GM18907 (cell line): ENCODE measurements at regions not wholly inside any gene's neighbourhood (a gene's known extent, or its start where the extent isn't known, plus 50 kb on each side); places are given as distances from the start of the nearest gene placed in this dataset.

Experiments
- ATAC-seq: cut with Tn5 transposase; IDR thresholded peaks from one replicate; pipeline ENCODE4 v1.9.1; 2021; ENCODE audit warnings: mild to moderate bottlenecking, moderate library complexity; ENCODE audit not compliant: unreplicated experiment

- ATAC-seq: no peak
Observed at GRCh38 chr7:16320099-16320660, 101.2 kb downstream of the CRPPA start.

- ATAC-seq: no peak
Observed at GRCh38 chr7:16318989-16319915, 102.1 kb downstream of the CRPPA start.

GRCh38 chr7:16318463-16318862, 102.9 kb downstream of the CRPPA start:
- no peak for ATAC-seq

GRCh38 chr7:16317406-16317805, 103.9 kb downstream of the CRPPA start:
- ATAC-seq: no peak

GRCh38 chr7:16315280-16315679, 106.1 kb downstream of the CRPPA start:
- no peak for ATAC-seq

GRCh38 chr7:16309129-16309528, 112.2 kb downstream of the CRPPA start:
- no peak for ATAC-seq

- no peak for ATAC-seq
Observed at GRCh38 chr7:16301291-16301690, 120.0 kb downstream of the CRPPA start.

- ATAC-seq: no peak
Observed at GRCh38 chr7:16300361-16300895, 120.9 kb downstream of the CRPPA start.

- ATAC-seq: no peak
Observed at GRCh38 chr7:16299853-16300252, 121.5 kb downstream of the CRPPA start.

GRCh38 chr7:16298221-16298620, 123.1 kb downstream of the CRPPA start:
- no peak for ATAC-seq

- ATAC-seq: no peak
Observed at GRCh38 chr7:16295558-16295957, 125.8 kb downstream of the CRPPA start.

- ATAC-seq: no peak
Observed at GRCh38 chr7:16293669-16294425, 127.5 kb downstream of the CRPPA start.

- ATAC-seq: no peak
Observed at GRCh38 chr7:16284581-16284980, 136.8 kb downstream of the CRPPA start.

GRCh38 chr7:16278167-16278787, 143.1 kb downstream of the CRPPA start:
- ATAC-seq: no peak

DNA sequence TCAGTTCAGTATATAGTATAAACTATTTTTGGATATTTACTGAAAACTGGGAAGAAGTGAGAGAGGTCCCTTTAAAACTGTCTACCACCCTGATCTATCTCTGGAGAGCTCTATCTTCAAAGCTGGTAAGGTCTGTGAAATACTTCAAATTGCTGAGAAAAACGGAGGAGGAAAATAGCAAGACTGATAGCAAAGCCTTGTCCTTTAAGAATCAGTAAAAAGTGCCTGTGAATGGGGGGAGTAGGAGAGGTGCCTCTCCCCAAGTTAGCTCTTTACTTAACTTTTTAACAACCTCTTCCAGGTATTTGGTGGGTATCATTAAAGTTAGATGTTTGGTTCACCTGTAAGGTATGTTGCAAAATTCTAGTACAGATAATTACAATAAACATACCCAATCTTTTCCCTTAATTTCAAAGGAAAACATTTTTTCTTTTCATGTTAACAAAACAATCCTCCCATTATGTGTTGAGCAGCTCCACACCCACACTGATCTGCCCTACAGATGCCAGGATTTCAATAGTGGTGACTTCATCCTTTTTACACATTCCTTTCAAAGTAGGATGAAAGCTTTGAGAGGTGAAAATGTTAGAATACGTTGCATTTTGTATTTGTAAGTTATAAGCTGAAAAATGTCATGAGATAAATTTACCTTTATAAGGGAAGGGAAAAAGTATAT, 149.2 kb downstream of the CRPPA start:
- no peak for ATAC-seq

GRCh38 chr7:16271355-16271915, 149.9 kb downstream of the CRPPA start:
- ATAC-seq: peak; percentile 77

DNA sequence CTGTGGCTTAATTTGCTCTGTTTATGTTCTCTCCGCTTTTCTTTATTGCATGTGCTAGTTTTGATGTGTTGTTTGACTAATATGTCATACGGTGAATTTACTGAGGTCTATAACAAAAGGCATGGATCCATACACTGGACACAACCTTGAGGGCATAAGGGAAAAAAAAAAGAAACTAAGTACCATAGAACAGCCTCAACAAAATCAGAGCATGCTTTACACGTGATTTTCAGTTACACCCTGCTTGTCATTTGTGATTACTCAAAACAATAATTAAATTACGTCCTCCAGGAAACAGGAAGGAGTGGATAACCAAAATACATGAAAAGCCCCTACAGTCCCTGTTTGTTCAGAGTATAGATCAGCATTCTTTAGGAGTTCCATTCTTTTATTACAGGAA, 150.5 kb downstream of the CRPPA start:
- peak; percentile 35 for ATAC-seq

- ATAC-seq: no peak
Observed at GRCh38 chr7:16268821-16269768, 152.2 kb downstream of the CRPPA start.
